Erythroblast (primary cell): ENCODE measurements at regions not wholly inside any gene's neighbourhood (a gene's known extent, or its start where the extent isn't known, plus 50 kb on each side); places are given as distances from the start of the nearest gene placed in this dataset.

Experiments
- GATA1 ChIP-seq: IDR thresholded peaks from 2 replicates; pipeline ENCODE4 v1.6.1; 2011; ENCODE audit warnings: low read depth, mild to moderate bottlenecking, control low read depth, low read length, moderate library complexity
- POLR2A ChIP-seq: IDR thresholded peaks from 2 replicates; pipeline ENCODE4 v1.6.1; 2011; ENCODE audit warnings: mild to moderate bottlenecking, low read length

GRCh38 chr4:38385093-38386004 lies 278.6 kb upstream of the KLF3 start:
- TF ChIP-seq POLR2A (no peak), GATA1 (no peak)
